SK-N-SH (cell line): ENCODE measurements at regions not wholly inside any gene's neighbourhood (a gene's known extent, or its start where the extent isn't known, plus 50 kb on each side); places are given as distances from the start of the nearest gene placed in this dataset.

Source experiments
- CTCF ChIA-PET: fragments of 300-600, 350-600 bp; formaldehyde crosslinking; extraction: SDS; loops from one replicate; lab custom pipeline; 2021; lab: Yijun Ruan, JAX
- POLR2A ChIA-PET: fragments of 350-600 bp; sonication (Branson Sonifier 250); formaldehyde crosslinking; extraction: SDS; loops from one replicate; lab custom pipeline; 2020; ENCODE audit warnings: antibody characterized with exemption, inconsistent platforms; lab: Yijun Ruan, JAX
- DNase-seq: peaks from one replicate; pipeline ENCODE4 v3.0.0; 2012
- H2AFZ ChIP-seq: fragments of 200-600 bp; sonication (generic); 2 replicates; pipeline ENCODE4 v1.8.1; 2016; ENCODE audit warnings: antibody characterized with exemption, mild to moderate bottlenecking, low read depth
- H3F3A ChIP-seq: fragments of 200-600 bp; sonication (generic); replicated peaks from 2 replicates; pipeline ENCODE3; 2016; ENCODE audit warnings: antibody characterized with exemption, mild to moderate bottlenecking; ENCODE audit not compliant: insufficient read depth
- H3K27ac ChIP-seq, 2 experiments: fragments of 200-500 bp in 1 of 2; fragments of 200-600 bp in 1 of 2; sonication (Bioruptor generic) in 1 of 2; sonication (generic), shearing (Covaris generic) in 1 of 2; 2 replicates each; pipeline versions ENCODE4 v1.5.1 to v1.6.1; 2014 to 2016; ENCODE audit warnings: low read depth in 2 of 2, inconsistent platforms in 1 of 2, low read length in 1 of 2, mild to moderate bottlenecking in 1 of 2, mixed read lengths in 1 of 2
- H3K27me3 ChIP-seq: fragments of 200-600 bp; sonication (generic), shearing (Covaris generic); 2 replicates; pipeline ENCODE4 v1.6.1; 2016; ENCODE audit warnings: mixed run types; ENCODE audit not compliant: insufficient read depth
- H3K36me3 ChIP-seq, 2 experiments: fragments of 200-500 bp in 1 of 2; fragments of 200-600 bp in 1 of 2; sonication (Bioruptor generic) in 1 of 2; sonication (generic) in 1 of 2; replicated peaks in 1 of 2; 2 replicates each; pipeline versions ENCODE3 to v1.5.1; 2014 to 2016; ENCODE audit warnings: low read length in 1 of 2, mild to moderate bottlenecking in 1 of 2; ENCODE audit not compliant: insufficient read depth in 2 of 2, control insufficient read depth in 1 of 2
- H3K4me1 ChIP-seq, 2 experiments: fragments of 200-500 bp in 1 of 2; fragments of 200-600 bp in 1 of 2; sonication (Bioruptor generic) in 1 of 2; sonication (generic), shearing (Covaris generic) in 1 of 2; 2 replicates each; pipeline versions ENCODE4 v1.5.1 to v1.6.1; 2014 to 2016; ENCODE audit warnings: low read depth in 1 of 2, low read length in 1 of 2, mixed run types in 1 of 2; ENCODE audit not compliant: insufficient read depth in 2 of 2, control insufficient read depth in 1 of 2
- H3K4me2 ChIP-seq: fragments of 200-600 bp; sonication (generic), shearing (Covaris generic); 2 replicates; pipeline ENCODE4 v1.6.1; 2017; ENCODE audit warnings: mixed run types
- H3K4me3 ChIP-seq, 2 experiments: fragments of 200-500 bp in 1 of 2; fragments of 200-600 bp in 1 of 2; sonication (Bioruptor generic) in 1 of 2; sonication (generic), shearing (Covaris generic) in 1 of 2; 2 replicates each; pipeline versions ENCODE4 v1.5.1 to v1.8.1; 2014 to 2016; ENCODE audit warnings: low read depth in 2 of 2, inconsistent platforms in 1 of 2, low read length in 1 of 2, mild to moderate bottlenecking in 1 of 2, mixed read lengths in 1 of 2, moderate library complexity in 1 of 2
- H3K79me2 ChIP-seq: fragments of 200-600 bp; sonication (generic); 2 replicates; pipeline ENCODE4 v1.8.1; 2017; ENCODE audit warnings: mild to moderate bottlenecking; ENCODE audit not compliant: insufficient read depth
- H3K9ac ChIP-seq: fragments of 200-600 bp; sonication (generic); 2 replicates; pipeline ENCODE4 v1.6.1; 2017; ENCODE audit warnings: mixed run types
- H3K9me2 ChIP-seq: fragments of 200-600 bp; sonication (generic); 2 replicates; pipeline ENCODE4 v1.6.1; 2017; ENCODE audit warnings: mixed run types
- H3K9me3 ChIP-seq: fragments of 200-600 bp; sonication (generic); 2 replicates; pipeline ENCODE4 v1.6.1; 2017; ENCODE audit warnings: mixed run types, mild to moderate bottlenecking, moderate library complexity
- H4K20me1 ChIP-seq: fragments of 200-600 bp; sonication (generic); 2 replicates; pipeline ENCODE4 v1.6.1; 2017; ENCODE audit warnings: mild to moderate bottlenecking, mixed run types; ENCODE audit not compliant: insufficient read depth
- CHD2 ChIP-seq: fragments of 150-350 bp; IDR thresholded peaks from 2 replicates; pipeline ENCODE4 v1.6.1; 2018; ENCODE audit warnings: low read length; ENCODE audit not compliant: partially characterized antibody
- EZH2phosphoT487 ChIP-seq: fragments of 200-600 bp; sonication (generic); IDR thresholded peaks from 2 replicates; pipeline ENCODE4 v1.6.1; 2017; ENCODE audit warnings: low read depth, mixed run types, mild to moderate bottlenecking, antibody characterized with exemption, moderate library complexity, borderline replicate concordance
- FOSL2 ChIP-seq: IDR thresholded peaks from 2 replicates; pipeline ENCODE4 v1.4.0; 2012; ENCODE audit warnings: low read depth, mild to moderate bottlenecking, moderate library complexity, borderline replicate concordance
- GATA2 ChIP-seq: sonication (generic); formaldehyde crosslinking; IDR thresholded peaks from 2 replicates; pipeline ENCODE4 v1.5.0; 2020; ENCODE audit warnings: mild to moderate bottlenecking, missing genetic modification reagents
- MAX ChIP-seq: IDR thresholded peaks from 2 replicates; pipeline ENCODE4 v1.4.0; 2012; ENCODE audit warnings: low read depth
- MEF2A ChIP-seq: IDR thresholded peaks from 2 replicates; pipeline ENCODE4 v1.4.0; 2012; ENCODE audit warnings: low read depth, borderline replicate concordance
- MXI1 ChIP-seq: IDR thresholded peaks from 2 replicates; pipeline ENCODE4 v1.6.1; 2012; ENCODE audit warnings: mild to moderate bottlenecking, low read depth, low read length, improper control_type of control experiment
- NRF1 ChIP-seq: IDR thresholded peaks from 2 replicates; pipeline ENCODE4 v1.6.1; 2012; ENCODE audit warnings: low read depth, mild to moderate bottlenecking, low read length
- REST ChIP-seq: IDR thresholded peaks from 2 replicates; pipeline ENCODE4 v1.6.1; 2012; ENCODE audit warnings: mild to moderate bottlenecking, low read depth, low read length, moderate library complexity
- SMC3 ChIP-seq: IDR thresholded peaks from 2 replicates; pipeline ENCODE4 v1.6.1; 2012; ENCODE audit warnings: low read depth, low read length, improper control_type of control experiment
- TAF1 ChIP-seq: IDR thresholded peaks from 2 replicates; pipeline ENCODE4 v1.6.1; 2012; ENCODE audit warnings: low read depth, mild to moderate bottlenecking, low read length, moderate library complexity, borderline replicate concordance
- TCF12 ChIP-seq: IDR thresholded peaks from 2 replicates; pipeline ENCODE4 v1.4.0; 2012
- TEAD4 ChIP-seq: IDR thresholded peaks from 2 replicates; pipeline ENCODE4 v1.4.0; 2012; ENCODE audit warnings: mild to moderate bottlenecking, borderline replicate concordance; ENCODE audit not compliant: insufficient read depth
- USF1 ChIP-seq: IDR thresholded peaks from 2 replicates; pipeline ENCODE4 v1.4.0; 2012; ENCODE audit warnings: low read depth, borderline replicate concordance
- USF2 ChIP-seq: fragments of 150-350 bp; IDR thresholded peaks from 2 replicates; pipeline ENCODE4 v1.6.1; 2017; ENCODE audit warnings: antibody characterized with exemption, low read length, low read depth, borderline replicate concordance
- YY1 ChIP-seq: IDR thresholded peaks from 2 replicates; pipeline ENCODE4 v1.4.0; 2012; ENCODE audit warnings: low read depth, mild to moderate bottlenecking
- WGBS: methylation state at CpG from one replicate; pipeline ENCODE4 v1.1.6; 2017; ENCODE audit warnings: low lambda C conversion rate; 5-methylcytosine and 5-hydroxymethylcytosine counted together

GRCh38 chr4:181488926-181489325, 754.3 kb upstream of the TENM3 start:
- no peak for TF ChIP-seq FOSL2
- no peak for TF ChIP-seq CHD2
- TF ChIP-seq MXI1, result no peak
- no peak for TF ChIP-seq NRF1
- TF ChIP-seq TAF1, result no peak
- no peak for TF ChIP-seq GATA2 (CRISPR knock-in tag)
- TF ChIP-seq REST, result no peak
- no peak for TF ChIP-seq SMC3
- TF ChIP-seq TCF12, result no peak
- no peak for TF ChIP-seq MEF2A
- no peak for TF ChIP-seq MAX
- TF ChIP-seq TEAD4, result no peak
- TF ChIP-seq USF1, result no peak
- no peak for TF ChIP-seq YY1
- TF ChIP-seq, all 33 proteins: peak for 0

GRCh38 chr4:181498148-181498547, 745.1 kb upstream of the TENM3 start:
- Histone ChIP-seq H3K36me3 (no peaks in the 10 kb centered on the region), H3K27ac (no peak overlapping the region), H3K27me3 (no peaks in the 10 kb centered on the region), H3K4me3 (no peak overlapping the region), H3K9me3 (no peaks in the 10 kb centered on the region), H3K9me2 (no peaks in the 10 kb centered on the region), H3K9ac (no peak overlapping the region), H3K4me1 (no peaks in the 10 kb centered on the region), H2AFZ (no peak overlapping the region), H3F3A (no peaks in the 10 kb centered on the region), H3K4me2 (no peak overlapping the region), H3K79me2 (no peaks in the 10 kb centered on the region), H4K20me1 (no peaks in the 10 kb centered on the region)
- no peak for DNase-seq
- POLR2A ChIA-PET, result no interaction called here
- CTCF ChIA-PET, result no interaction called here
- no peak for TF ChIP-seq EZH2phosphoT487
- TF ChIP-seq USF2, result no peak
- 35% methylated on average over 1 of the region's 1 CpG for WGBS

More at GRCh38 chr4:181488926-181489325, 754.3 kb upstream of the TENM3 start:
- H2AFZ ChIP-seq, result no peak overlapping the region
- no peak overlapping the region for H3K27ac ChIP-seq
- H3K4me3 ChIP-seq, result no peak overlapping the region
- ChIA-PET CTCF (interaction anchor here (0.6 kb wide), 1 partner anchor 47 kb away, joined by 3 read pairs; no protein-coding TSS in a partner anchor), POLR2A (no interaction called here)
- no peaks in the 10 kb centered on the region for H3K79me2 ChIP-seq
- no peaks in the 10 kb centered on the region for H3K9me2 ChIP-seq
- H3K36me3 ChIP-seq, result no peaks in the 10 kb centered on the region
- H3K4me1 ChIP-seq, result peaks cover 0 to 2% of the 10 kb centered on the region in 2 experiments; a peak in 1 of 4 replicates
- no peak for DNase-seq
- no peaks in the 10 kb centered on the region for H3F3A ChIP-seq
- H4K20me1 ChIP-seq, result no peaks in the 10 kb centered on the region
- no peaks in the 10 kb centered on the region for H3K27me3 ChIP-seq
- no peak overlapping the region for H3K4me2 ChIP-seq
- no peaks in the 10 kb centered on the region for H3K9me3 ChIP-seq
- H3K9ac ChIP-seq, result no peak overlapping the region
